Keratinocyte (primary cell): ENCODE measurements at regions not wholly inside any gene's neighbourhood (a gene's known extent, or its start where the extent isn't known, plus 50 kb on each side); places are given as distances from the start of the nearest gene placed in this dataset.

Experiments
- DNase-seq: peaks from one replicate; pipeline ENCODE4 v3.0.0-alpha.2; 2011; ENCODE audit warnings: low read depth, missing footprints, low spot score
- FAIRE-seq: peaks from 2 replicates; lab custom pipeline; 2011; peaks lifted over from hg19 to GRCh38; lab: Jason Lieb, UNC
- H2AFZ ChIP-seq: 2 replicates; pipeline ENCODE4 v1.6.0; 2012; ENCODE audit warnings: low read length, control low read depth, inconsistent platforms; ENCODE audit not compliant: control insufficient read depth
- H3K27ac ChIP-seq: 2 replicates; pipeline ENCODE4 v1.5.1; 2011; ENCODE audit warnings: low read length; ENCODE audit not compliant: control insufficient read depth, insufficient read depth
- H3K27me3 ChIP-seq: 3 replicates; pipeline ENCODE4 v1.6.0; 2011; ENCODE audit warnings: low read length; ENCODE audit not compliant: control insufficient read depth, insufficient read depth; ENCODE audit errors: extremely low read depth
- H3K36me3 ChIP-seq, 2 experiments: 2 replicates in 1 of 2; 3 replicates in 1 of 2; pipeline ENCODE4 v1.5.1; 2011; ENCODE audit warnings: low read length in 2 of 2, mild to moderate bottlenecking in 1 of 2; ENCODE audit not compliant: control insufficient read depth in 2 of 2, insufficient read depth in 2 of 2; ENCODE audit errors: extremely low read depth in 1 of 2
- H3K4me1 ChIP-seq: 3 replicates; pipeline ENCODE4 v1.5.1; 2011; ENCODE audit warnings: low read length; ENCODE audit not compliant: control insufficient read depth, insufficient read depth; ENCODE audit errors: extremely low read depth
- H3K4me2 ChIP-seq: 3 replicates; pipeline ENCODE4 v1.6.0; 2011; ENCODE audit warnings: low read depth, low read length; ENCODE audit not compliant: control insufficient read depth, insufficient read depth; ENCODE audit errors: extremely low read depth
- H3K4me3 ChIP-seq, 3 experiments: fragments of 200-600 bp in 1 of 3; sonication (generic) in 1 of 3; 2 replicates in 2 of 3; 3 replicates in 1 of 3; pipeline ENCODE4 v1.5.1; 2011 to 2016; ENCODE audit warnings: low read length in 3 of 3, mild to moderate bottlenecking in 3 of 3, control low read depth in 2 of 3, inconsistent platforms in 1 of 3, low read depth in 1 of 3, mixed read lengths in 1 of 3, mixed run types in 1 of 3, moderate library complexity in 1 of 3; ENCODE audit not compliant: control insufficient read depth in 2 of 3, insufficient read depth in 2 of 3; ENCODE audit errors: extremely low read depth in 1 of 3
- H3K79me2 ChIP-seq: 2 replicates; pipeline ENCODE4 v1.6.0; 2012; ENCODE audit warnings: low read length; ENCODE audit not compliant: control insufficient read depth, insufficient read depth
- H3K9ac ChIP-seq: 3 replicates; pipeline ENCODE4 v1.6.0; 2011; ENCODE audit warnings: low read length; ENCODE audit not compliant: control insufficient read depth, insufficient read depth; ENCODE audit errors: extremely low read depth
- H3K9me1 ChIP-seq: 3 replicates; pipeline ENCODE4 v1.6.0; 2011; ENCODE audit warnings: low read length; ENCODE audit not compliant: control insufficient read depth, insufficient read depth; ENCODE audit errors: extremely low read depth
- H3K9me3 ChIP-seq: 2 replicates; pipeline ENCODE4 v1.5.1; 2012; ENCODE audit warnings: low read depth, low read length; ENCODE audit not compliant: control insufficient read depth
- H4K20me1 ChIP-seq: 3 replicates; pipeline ENCODE4 v1.6.0; 2011; ENCODE audit warnings: low read length; ENCODE audit not compliant: control insufficient read depth, insufficient read depth; ENCODE audit errors: extremely low read depth
- EZH2 ChIP-seq: IDR thresholded peaks from one replicate; pipeline ENCODE4 v1.6.1; 2012; ENCODE audit warnings: inconsistent platforms, mild to moderate bottlenecking, low read length, moderate library complexity
- dilution Hi-C: fragments of 300-500 bp; cut with MboI; formaldehyde crosslinking; loops from one replicate; pipeline ENCODE4 v1.7.0; 2020; ENCODE audit warnings: low sequenced_read_pairs; ENCODE audit not compliant: extremely low pct_ligation_motif_present
- TF ChIP-seq, protein P1 (sequence below), 3 experiments: IDR thresholded peaks in 1 of 3; conservative IDR thresholded peaks in 1 of 3; optimal IDR thresholded peaks in 1 of 3; 2 replicates in 2 of 3; 3 replicates in 1 of 3; pipeline versions ENCODE3 to v1.5.1; 2011; ENCODE audit warnings: low read length in 3 of 3, mild to moderate bottlenecking in 3 of 3, moderate library complexity in 2 of 3, control low read depth in 1 of 3, inconsistent platforms in 1 of 3; ENCODE audit not compliant: insufficient read depth in 2 of 3; ENCODE audit errors: extremely low read depth in 1 of 3

DNA sequence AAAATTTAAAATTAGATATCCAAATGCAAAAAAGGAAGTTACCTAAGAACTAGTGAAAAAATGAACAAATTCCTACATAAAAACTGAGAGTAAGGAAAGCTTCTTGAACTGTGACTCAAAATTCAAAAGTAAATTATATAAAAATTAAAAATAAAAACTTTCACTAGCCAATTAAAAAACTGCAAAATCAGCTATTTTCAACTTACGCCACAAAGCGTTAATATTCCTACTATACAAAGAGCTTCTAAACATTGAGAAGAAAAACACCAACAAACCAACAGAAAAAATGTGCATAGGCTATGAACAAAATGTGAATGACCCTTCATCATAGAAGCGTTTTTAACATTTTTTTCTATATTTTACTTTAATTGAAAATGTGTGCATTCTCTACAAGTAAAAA lies 445.7 kb downstream of the CDH2 start:
- Histone ChIP-seq H3K9me1 (no peaks in the 10 kb centered on the region), H3K9ac (no peak overlapping the region), H3K27me3 (no peaks in the 10 kb centered on the region), H3K27ac (no peak overlapping the region), H4K20me1 (no peaks in the 10 kb centered on the region), H3K4me1 (no peaks in the 10 kb centered on the region), H2AFZ (no peak overlapping the region), H3K36me3 (no peaks in the 10 kb centered on the region), H3K79me2 (no peaks in the 10 kb centered on the region), H3K4me2 (no peak overlapping the region), H3K9me3 (no peaks in the 10 kb centered on the region), H3K4me3 (no peak overlapping the region)
- dilution Hi-C loops = no loop called here
- TF ChIP-seq, protein P1, sequence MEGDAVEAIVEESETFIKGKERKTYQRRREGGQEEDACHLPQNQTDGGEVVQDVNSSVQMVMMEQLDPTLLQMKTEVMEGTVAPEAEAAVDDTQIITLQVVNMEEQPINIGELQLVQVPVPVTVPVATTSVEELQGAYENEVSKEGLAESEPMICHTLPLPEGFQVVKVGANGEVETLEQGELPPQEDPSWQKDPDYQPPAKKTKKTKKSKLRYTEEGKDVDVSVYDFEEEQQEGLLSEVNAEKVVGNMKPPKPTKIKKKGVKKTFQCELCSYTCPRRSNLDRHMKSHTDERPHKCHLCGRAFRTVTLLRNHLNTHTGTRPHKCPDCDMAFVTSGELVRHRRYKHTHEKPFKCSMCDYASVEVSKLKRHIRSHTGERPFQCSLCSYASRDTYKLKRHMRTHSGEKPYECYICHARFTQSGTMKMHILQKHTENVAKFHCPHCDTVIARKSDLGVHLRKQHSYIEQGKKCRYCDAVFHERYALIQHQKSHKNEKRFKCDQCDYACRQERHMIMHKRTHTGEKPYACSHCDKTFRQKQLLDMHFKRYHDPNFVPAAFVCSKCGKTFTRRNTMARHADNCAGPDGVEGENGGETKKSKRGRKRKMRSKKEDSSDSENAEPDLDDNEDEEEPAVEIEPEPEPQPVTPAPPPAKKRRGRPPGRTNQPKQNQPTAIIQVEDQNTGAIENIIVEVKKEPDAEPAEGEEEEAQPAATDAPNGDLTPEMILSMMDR (optimal IDR thresholded peaks at IDR 0.05 in 1 of 3, IDR thresholded peaks at IDR 0.05 in 1 of 3, conservative IDR thresholded peaks at IDR 0.05 in 1 of 3; ENCODE audit: extremely low read depth in 1 of 3, insufficient read depth in 2 of 3, low read length in 3 of 3) = no peak
- no peak for TF ChIP-seq EZH2
- FAIRE-seq = no peak
- no peak for DNase-seq

GRCh38 chr18:27728659-27729058 lies 448.3 kb downstream of the CDH2 start:
- no peak for TF ChIP-seq EZH2
- TF ChIP-seq, protein P1 (optimal IDR thresholded peaks at IDR 0.05 in 1 of 3, IDR thresholded peaks at IDR 0.05 in 1 of 3, conservative IDR thresholded peaks at IDR 0.05 in 1 of 3; ENCODE audit: extremely low read depth in 1 of 3, insufficient read depth in 2 of 3, low read length in 3 of 3) = no peak
- no peaks in the 10 kb centered on the region for H3K9me1 ChIP-seq
- no peak overlapping the region for H3K4me2 ChIP-seq
- H2AFZ ChIP-seq = no peak overlapping the region
- H3K36me3 ChIP-seq = no peaks in the 10 kb centered on the region
- no peaks in the 10 kb centered on the region for H4K20me1 ChIP-seq
- H3K27me3 ChIP-seq = no peaks in the 10 kb centered on the region
- H3K4me3 ChIP-seq = no peak overlapping the region
- FAIRE-seq (no peak), DNase-seq (no peak)
- dilution Hi-C loops = no loop called here
- H3K4me1 ChIP-seq = no peaks in the 10 kb centered on the region
- no peaks in the 10 kb centered on the region for H3K79me2 ChIP-seq
- H3K27ac ChIP-seq = no peak overlapping the region
- no peak overlapping the region for H3K9ac ChIP-seq
- H3K9me3 ChIP-seq = no peaks in the 10 kb centered on the region
